Endothelial cell of umbilical vein (primary cell): ENCODE measurements at regions not wholly inside any gene's neighbourhood (a gene's known extent, or its start where the extent isn't known, plus 50 kb on each side); places are given as distances from the start of the nearest gene placed in this dataset.

Experiments
- CTCF ChIP-seq, 2 donors: IDR thresholded peaks; 1 replicate in 1 of 2; 2 replicates in 1 of 2; pipeline ENCODE4 v1.5.1; 2011; ENCODE audit warnings: low read length in 2 of 2, mild to moderate bottlenecking in 2 of 2, moderate library complexity in 2 of 2, control low read depth in 1 of 2, inconsistent platforms in 1 of 2, low read depth in 1 of 2; ENCODE audit not compliant: insufficient read depth in 1 of 2; ENCODE audit errors: extremely low read depth in 1 of 2
- EZH2 ChIP-seq: IDR thresholded peaks from 2 replicates; pipeline ENCODE4 v1.6.1; 2012; ENCODE audit warnings: borderline replicate concordance, low read depth, mild to moderate bottlenecking, moderate library complexity, low read length, inconsistent platforms; ENCODE audit not compliant: severe bottlenecking
- JUN ChIP-seq: IDR thresholded peaks from 2 replicates; pipeline ENCODE4 v1.6.1; 2011; ENCODE audit warnings: borderline replicate concordance, low read depth; ENCODE audit not compliant: insufficient read length, insufficient read depth
- MAX ChIP-seq: IDR thresholded peaks from 2 replicates; pipeline ENCODE4 v1.6.1; 2011; ENCODE audit not compliant: insufficient read depth, insufficient read length
- MYC ChIP-seq: IDR thresholded peaks from one replicate; pipeline ENCODE4 v1.6.1; 2011; ENCODE audit warnings: mild to moderate bottlenecking, low read depth, low read length
- POLR2AphosphoS5 ChIP-seq: IDR thresholded peaks from 2 replicates; pipeline ENCODE4 v1.6.1; 2012; ENCODE audit warnings: low read depth, mild to moderate bottlenecking, control low read depth, low read length, moderate library complexity; ENCODE audit not compliant: insufficient read depth

GRCh38 chr18:51865538-51865937 lies 474.5 kb upstream of the DCC start:
- TF ChIP-seq JUN, result no peak
- no peak for TF ChIP-seq POLR2AphosphoS5
- TF ChIP-seq CTCF (IDR thresholded peaks at IDR 0.05; ENCODE audit: extremely low read depth in 1 of 2, insufficient read depth in 1 of 2, low read depth in 1 of 2, low read length in 2 of 2), result no peak
- TF ChIP-seq EZH2, result no peak
- TF ChIP-seq MYC, result no peak
- no peak for TF ChIP-seq MAX
